ENCODE measurements at regions not wholly inside any gene's neighbourhood (a gene's known extent, or its start where the extent isn't known, plus 50 kb on each side); places are given as distances from the start of the nearest gene placed in this dataset.

- no peaks in the 10 kb centered on the region for H3K36me3 ChIP-seq (ENCODE audit: low read depth)
- H3K4me1 ChIP-seq (ENCODE audit: insufficient read depth, poor library complexity, severe bottlenecking) = no peaks in the 10 kb centered on the region
- peaks cover 8% of the 10 kb centered on the region for H3K27me3 ChIP-seq (ENCODE audit: insufficient read depth, poor library complexity, severe bottlenecking)
- TF ChIP-seq CTCF (IDR thresholded peaks at IDR 0.05; ENCODE audit: poor library complexity, severe bottlenecking) = no peak
- ATAC-seq (ENCODE audit: low read depth) = no peak
- H3K4me3 ChIP-seq (ENCODE audit: severe bottlenecking) = no peak overlapping the region
- DNase-seq (ENCODE audit: low spot score) = no peak
- H3K9me3 ChIP-seq (ENCODE audit: severe bottlenecking) = no peaks in the 10 kb centered on the region
- H3K27ac ChIP-seq (ENCODE audit: poor library complexity, severe bottlenecking) = no peak overlapping the region
Measured at GRCh38 chr15:93866476-93866875, 364.9 kb upstream of the MCTP2 start.

- no peak overlapping the region for H3K4me3 ChIP-seq (ENCODE audit: severe bottlenecking)
- H3K27me3 ChIP-seq (ENCODE audit: insufficient read depth, poor library complexity, severe bottlenecking) = peaks cover 8% of the 10 kb centered on the region
- no peak for ATAC-seq (ENCODE audit: low read depth)
- H3K27ac ChIP-seq (ENCODE audit: poor library complexity, severe bottlenecking) = no peak overlapping the region
- H3K9me3 ChIP-seq (ENCODE audit: severe bottlenecking) = no peaks in the 10 kb centered on the region
- H3K36me3 ChIP-seq (ENCODE audit: low read depth) = no peaks in the 10 kb centered on the region
- no peaks in the 10 kb centered on the region for H3K4me1 ChIP-seq (ENCODE audit: insufficient read depth, poor library complexity, severe bottlenecking)
- DNase-seq (ENCODE audit: low spot score) = no peak
- TF ChIP-seq CTCF (IDR thresholded peaks at IDR 0.05; ENCODE audit: poor library complexity, severe bottlenecking) = no peak
Measured at GRCh38 chr15:93865586-93865985, 365.8 kb upstream of the MCTP2 start.

- no peaks in the 10 kb centered on the region for H3K36me3 ChIP-seq (ENCODE audit: low read depth)
- peaks cover 2% of the 10 kb centered on the region for H3K27me3 ChIP-seq (ENCODE audit: insufficient read depth, poor library complexity, severe bottlenecking)
- no peak for ATAC-seq (ENCODE audit: low read depth)
- no peaks in the 10 kb centered on the region for H3K9me3 ChIP-seq (ENCODE audit: severe bottlenecking)
- no peak for TF ChIP-seq CTCF (IDR thresholded peaks at IDR 0.05; ENCODE audit: poor library complexity, severe bottlenecking)
- H3K27ac ChIP-seq (ENCODE audit: poor library complexity, severe bottlenecking) = no peak overlapping the region
- no peak overlapping the region for H3K4me3 ChIP-seq (ENCODE audit: severe bottlenecking)
- H3K4me1 ChIP-seq (ENCODE audit: insufficient read depth, poor library complexity, severe bottlenecking) = no peaks in the 10 kb centered on the region
- no peak for DNase-seq (ENCODE audit: low spot score)
Measured at GRCh38 chr15:93862791-93863190, 368.6 kb upstream of the MCTP2 start.

- DNase-seq (ENCODE audit: low spot score) (no peak), ATAC-seq (ENCODE audit: low read depth) (0 out of 3 replicates have a peak, but pooled peaks have one; percentile 41)
- no peaks in the 10 kb centered on the region for H3K27me3 ChIP-seq (ENCODE audit: insufficient read depth, poor library complexity, severe bottlenecking)
- H3K4me3 ChIP-seq (ENCODE audit: severe bottlenecking) = no peak overlapping the region
- H3K4me1 ChIP-seq (ENCODE audit: insufficient read depth, poor library complexity, severe bottlenecking) = no peaks in the 10 kb centered on the region
- H3K9me3 ChIP-seq (ENCODE audit: severe bottlenecking) = no peaks in the 10 kb centered on the region
- no peak for TF ChIP-seq CTCF (IDR thresholded peaks at IDR 0.05; ENCODE audit: poor library complexity, severe bottlenecking)
- no peaks in the 10 kb centered on the region for H3K36me3 ChIP-seq (ENCODE audit: low read depth)
- H3K27ac ChIP-seq (ENCODE audit: poor library complexity, severe bottlenecking) = no peak overlapping the region
Measured at GRCh38 chr15:93861956-93862741, 369.2 kb upstream of the MCTP2 start.

GRCh38 chr15:93861413-93861812, 369.9 kb upstream of the MCTP2 start:
- no peak for DNase-seq (ENCODE audit: low spot score)
- TF ChIP-seq CTCF (IDR thresholded peaks at IDR 0.05; ENCODE audit: poor library complexity, severe bottlenecking) = no peak
- Histone ChIP-seq H3K36me3 (ENCODE audit: low read depth) (no peaks in the 10 kb centered on the region), H3K27ac (ENCODE audit: poor library complexity, severe bottlenecking) (no peak overlapping the region), H3K27me3 (ENCODE audit: insufficient read depth, poor library complexity, severe bottlenecking) (no peaks in the 10 kb centered on the region), H3K9me3 (ENCODE audit: severe bottlenecking) (no peaks in the 10 kb centered on the region), H3K4me3 (ENCODE audit: severe bottlenecking) (no peak overlapping the region), H3K4me1 (ENCODE audit: insufficient read depth, poor library complexity, severe bottlenecking) (no peaks in the 10 kb centered on the region)
- no peak for ATAC-seq (ENCODE audit: low read depth)

Measured in RWPE2 (cell line).